ENCODE measurements at regions not wholly inside any gene's neighbourhood (a gene's known extent, or its start where the extent isn't known, plus 50 kb on each side); places are given as distances from the start of the nearest gene placed in this dataset.

DNA sequence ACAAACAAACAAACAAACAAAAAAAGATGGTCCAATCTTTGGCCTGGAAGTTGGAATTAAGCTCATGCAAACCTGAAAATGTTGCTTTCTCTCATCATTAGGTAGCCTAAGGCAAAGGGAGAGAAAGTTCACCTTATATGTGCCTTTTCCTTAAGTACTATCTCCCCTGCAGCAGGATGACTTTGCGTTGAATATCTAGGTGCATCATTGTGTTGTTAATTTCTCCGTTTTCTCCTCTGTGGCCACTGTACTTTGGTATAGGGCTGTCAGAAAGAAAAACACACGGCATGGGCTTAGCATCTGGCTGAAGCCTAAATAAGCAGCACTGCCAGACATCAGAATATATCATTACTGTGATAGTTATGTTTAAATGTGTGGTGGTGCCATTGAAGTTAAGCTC is 345.5 kb downstream of the BCAT1 start:
- DNase-seq (ENCODE audit: low spot score), result no peak

DNA sequence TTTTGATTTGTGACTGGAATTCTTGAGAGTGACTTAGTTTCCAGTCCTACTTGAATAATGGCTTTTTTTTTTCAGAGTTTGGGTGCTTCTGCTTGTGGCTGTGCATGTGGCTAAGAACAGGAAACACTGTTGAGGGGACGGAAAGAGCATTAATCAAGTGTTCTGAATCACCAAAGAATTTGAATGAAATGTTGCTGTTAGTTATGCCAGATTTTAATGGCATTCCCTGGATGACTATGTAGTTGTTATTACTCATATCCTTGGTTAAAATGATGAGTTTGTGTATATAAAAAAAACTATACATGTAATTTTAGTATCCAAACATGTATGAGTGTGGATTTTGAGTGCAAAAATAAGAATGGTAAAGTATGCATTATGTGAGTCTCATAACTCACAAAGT is 347.9 kb downstream of the BCAT1 start:
- DNase-seq (ENCODE audit: low spot score), result peak; percentile 72

DNA sequence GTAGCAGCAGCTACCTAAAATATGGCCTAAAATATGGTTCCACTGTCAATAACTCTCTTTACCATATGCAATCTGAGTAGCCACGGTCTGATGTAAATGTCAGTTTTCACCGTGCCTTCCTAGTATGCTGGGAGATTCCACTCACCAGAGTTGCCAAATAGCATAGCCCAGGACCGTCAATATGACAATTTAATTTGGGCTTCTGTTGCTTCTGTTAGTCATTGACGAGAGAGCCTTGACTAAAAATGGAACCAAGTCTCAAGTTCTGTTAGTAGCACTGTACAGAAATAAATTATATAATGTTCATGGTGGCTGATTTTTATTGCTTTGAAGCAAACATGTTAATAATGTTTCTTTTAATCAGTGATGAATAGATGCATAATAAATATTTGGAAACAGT is 348.4 kb downstream of the BCAT1 start:
- DNase-seq (ENCODE audit: low spot score), result peak; percentile 47

DNA sequence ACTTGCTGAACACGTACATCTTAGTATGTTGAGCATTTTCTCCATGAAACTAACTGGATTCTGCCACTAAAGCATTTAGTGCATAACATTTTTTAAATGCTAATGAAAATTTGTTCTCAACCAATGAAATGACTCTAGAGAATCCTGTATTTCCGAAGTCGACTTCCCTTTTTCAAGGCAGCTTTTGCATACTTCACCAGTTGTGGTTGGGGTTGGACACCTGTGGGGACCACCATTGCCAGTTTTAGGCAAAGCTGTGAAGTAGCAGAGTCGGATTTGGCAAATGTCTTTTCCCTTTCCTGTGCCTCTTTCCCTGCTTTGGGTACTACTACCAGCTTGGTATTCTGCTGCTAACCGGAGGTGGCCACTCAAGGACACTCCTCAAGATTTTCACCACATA is 349.2 kb downstream of the BCAT1 start:
- DNase-seq (ENCODE audit: low spot score), result no peak

DNA sequence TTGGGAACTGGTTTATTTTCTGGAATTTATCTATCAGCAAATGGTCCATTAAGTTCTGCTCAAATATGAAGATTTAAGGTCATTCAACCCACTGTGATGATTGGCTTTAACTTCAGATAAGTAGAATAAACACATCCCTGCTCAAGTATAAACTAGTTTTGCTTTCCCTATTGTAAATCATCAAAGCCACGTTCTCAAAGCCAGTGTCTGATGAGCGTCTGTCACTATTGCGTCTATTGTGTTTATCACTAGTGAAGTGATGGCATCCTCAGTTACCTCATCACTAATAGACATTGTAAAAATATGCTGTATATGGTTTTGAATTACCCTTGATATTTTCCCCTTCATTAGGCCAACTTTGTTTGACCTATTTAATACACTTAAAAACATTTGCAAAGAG is 351.3 kb downstream of the BCAT1 start:
- DNase-seq (ENCODE audit: low spot score), result no peak

DNA sequence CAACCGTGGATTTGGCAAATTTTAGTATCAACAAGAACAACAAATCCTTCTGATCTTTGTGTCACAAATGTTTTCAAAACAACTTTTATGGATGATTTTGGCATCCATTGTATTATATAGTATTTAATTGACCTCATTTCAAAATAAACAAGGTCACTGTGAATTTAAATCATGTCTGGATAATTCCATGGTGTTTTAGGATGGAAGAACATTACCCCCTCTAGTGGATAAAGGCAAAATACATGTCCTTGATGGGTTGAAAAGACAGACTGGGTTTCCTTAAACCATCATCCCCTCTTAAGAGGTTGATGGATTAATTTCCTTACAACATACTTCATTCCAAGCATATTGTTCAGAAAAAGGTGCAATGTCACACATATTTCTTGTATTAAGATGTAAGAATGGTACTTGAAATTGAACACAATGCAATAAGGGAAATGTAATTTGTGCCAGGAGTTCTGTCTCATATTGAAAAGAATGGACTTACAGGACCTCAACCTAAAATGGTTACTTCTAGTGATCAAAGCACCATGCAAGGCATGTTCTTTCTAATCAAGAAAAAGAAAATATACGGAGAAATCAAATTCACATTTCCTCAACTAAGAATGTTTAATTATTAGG is 352.0 kb downstream of the BCAT1 start:
- peak; percentile 25 for DNase-seq (ENCODE audit: low spot score)

DNA sequence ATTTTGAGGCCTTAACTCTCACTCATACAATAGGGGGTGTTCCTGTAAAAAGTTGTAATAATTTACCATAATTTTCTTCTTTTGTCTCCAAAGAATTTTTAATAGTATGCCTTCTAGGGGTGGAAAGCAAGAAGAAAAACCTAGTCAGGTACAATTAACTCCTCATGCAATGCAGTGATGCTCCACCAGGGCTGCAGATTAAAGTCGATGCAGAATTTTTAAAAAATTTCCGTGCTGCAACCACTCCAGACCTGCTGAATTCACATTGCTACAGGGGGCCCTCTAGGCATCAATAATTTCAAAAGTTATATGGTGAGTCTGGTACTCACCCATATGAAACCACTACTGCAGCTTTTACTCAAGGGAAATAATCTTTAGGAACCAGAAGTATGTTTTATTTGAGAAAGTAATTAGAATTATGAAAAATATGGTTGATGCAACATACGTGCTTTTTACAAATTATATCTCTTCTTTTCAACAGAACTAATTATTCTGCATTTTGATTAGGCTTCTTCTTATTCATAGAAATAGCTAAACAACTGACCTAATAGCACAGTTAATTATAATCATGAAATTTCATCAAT is 353.2 kb downstream of the BCAT1 start:
- DNase-seq (ENCODE audit: low spot score), result no peak

DNA sequence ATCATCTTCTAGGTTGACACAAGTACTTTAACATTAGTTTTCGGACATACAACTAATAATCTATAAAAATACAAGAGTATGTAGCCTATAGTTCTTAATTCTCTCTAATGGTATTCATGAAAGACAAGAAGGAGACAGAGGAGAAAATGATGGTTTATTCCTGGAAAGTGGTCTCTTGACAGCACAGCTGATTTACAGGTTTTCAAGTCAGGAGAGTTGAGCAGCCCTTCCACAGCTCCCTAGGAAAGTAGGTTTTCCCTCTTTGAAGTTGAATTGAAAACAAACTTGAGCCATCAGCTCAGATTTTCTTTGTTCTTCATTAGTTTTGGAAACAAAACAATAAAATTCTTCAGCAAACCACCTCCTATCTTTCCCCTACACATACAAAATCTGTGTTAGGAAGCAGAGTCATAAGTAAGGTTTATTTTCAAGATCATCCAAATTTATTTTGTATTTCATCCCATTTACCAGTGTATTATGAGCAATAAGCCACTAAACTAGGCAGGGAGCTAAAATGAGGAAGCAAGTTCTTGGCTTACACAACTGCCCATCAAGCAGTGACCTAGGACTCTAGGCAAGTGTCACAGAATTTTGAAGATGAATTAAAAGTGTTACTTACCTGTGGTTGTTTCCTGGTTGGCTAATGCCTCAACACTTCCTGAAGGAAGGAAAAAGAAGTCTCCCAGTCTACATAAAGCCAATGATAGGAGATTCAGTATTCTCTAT is 357.0 kb downstream of the BCAT1 start:
- no peak for DNase-seq (ENCODE audit: low spot score)

DNA sequence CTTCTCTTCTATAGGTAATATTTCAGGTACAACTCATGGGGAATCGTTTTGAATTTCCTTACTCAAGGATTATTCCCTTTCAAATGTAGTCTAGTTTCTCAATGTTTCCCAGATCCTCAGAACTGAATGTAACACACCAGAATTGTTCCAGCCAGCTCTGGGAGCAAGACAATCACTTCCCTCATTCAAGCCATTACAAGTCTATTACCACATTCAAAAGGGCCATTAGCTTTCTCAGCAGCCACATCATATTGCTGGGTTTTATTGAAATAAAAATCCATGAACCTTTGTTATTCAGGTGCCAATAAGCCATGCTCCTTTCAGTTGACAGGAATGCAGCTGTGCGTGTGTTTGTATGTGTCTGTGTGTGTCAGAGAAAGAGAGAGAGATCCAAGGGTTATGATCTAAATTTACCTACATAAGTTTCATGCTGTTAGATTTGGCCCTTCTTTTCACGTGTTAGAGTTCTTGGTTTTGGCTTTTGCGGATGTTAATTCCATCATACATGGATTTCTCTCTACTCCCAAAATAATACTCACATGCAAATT is 357.7 kb downstream of the BCAT1 start:
- DNase-seq (ENCODE audit: low spot score), result no peak

DNA sequence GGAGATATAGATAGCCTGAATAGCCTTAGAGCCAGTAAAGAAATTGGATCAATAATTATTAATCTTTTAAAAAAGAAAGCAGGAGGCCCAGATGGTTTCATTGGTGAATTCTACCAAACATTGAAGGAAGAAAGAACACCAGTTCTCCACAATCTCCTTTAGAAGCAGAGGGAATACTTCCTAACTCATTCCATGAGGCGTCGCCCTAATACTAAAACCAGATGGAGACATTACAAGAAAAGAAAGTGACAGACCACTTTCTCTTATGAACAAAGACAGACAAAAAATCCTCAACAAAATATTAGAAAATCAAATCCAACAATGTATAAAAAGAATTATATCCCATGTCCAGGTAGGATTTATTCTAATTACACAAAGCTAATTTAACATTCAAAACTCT is 362.6 kb downstream of the BCAT1 start:
- DNase-seq (ENCODE audit: low spot score), result no peak

DNA sequence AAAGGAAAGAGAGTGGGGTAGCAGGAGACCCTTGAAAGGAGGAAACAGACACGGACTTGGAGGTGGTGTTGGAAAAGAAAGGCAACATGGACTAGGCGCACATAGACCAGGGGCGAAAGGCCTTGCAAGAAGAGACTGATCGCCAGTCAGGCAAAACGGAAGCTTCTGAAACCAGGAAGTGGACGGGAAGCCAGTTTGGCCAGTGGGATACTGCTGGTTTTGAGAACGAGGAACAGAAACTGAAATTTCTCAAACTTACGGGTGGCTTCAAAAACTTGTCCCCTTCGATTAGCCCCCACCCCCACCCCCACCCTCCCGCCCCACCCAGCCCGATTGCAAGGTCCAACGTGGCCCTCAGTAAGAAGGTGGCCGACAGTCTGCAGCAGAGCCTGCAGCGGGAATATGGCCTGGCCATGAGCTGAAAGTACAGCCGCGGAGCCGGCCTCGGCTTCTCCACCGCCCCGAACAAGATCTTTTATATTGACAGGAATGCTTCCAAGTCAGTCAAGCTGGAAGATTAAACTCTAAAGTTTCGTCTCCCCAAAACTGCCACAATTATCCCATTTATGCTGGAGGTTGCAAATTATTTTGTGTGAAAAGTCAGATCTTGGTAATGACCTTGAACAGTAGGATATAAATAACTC is 364.7 kb downstream of the BCAT1 start:
- DNase-seq (ENCODE audit: low spot score), result no peak

DNA sequence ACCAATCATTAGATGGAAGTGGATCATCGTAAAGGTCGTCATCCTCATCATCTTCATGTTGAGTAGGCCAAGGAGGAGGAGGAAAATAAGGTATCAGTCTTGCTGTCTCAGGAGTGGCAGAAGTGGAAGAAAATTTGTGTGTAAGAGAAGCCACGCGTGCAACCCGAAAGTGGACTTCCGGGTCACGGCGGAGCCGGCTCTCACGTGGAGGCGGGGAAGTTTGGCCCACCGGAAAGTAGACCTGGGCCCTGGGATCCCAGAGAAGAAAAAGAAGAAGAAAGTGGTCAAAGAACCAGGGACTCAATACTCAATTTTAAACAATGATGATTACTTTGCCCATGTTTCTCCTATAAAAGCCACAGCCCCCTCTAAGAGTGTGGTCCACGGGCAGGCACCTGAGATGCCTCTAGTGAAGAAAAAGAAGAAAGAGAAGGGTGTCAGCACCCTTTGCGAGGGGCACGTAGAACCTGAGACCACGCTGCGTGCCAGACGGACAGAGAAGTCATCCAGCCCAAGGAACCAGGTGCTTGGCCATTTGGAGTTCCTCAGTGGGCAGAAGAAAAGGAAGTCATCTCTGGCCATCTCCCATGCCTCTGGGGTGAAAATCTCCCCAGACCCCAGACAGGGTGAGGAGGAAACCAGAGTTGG is 365.8 kb downstream of the BCAT1 start:
- DNase-seq (ENCODE audit: low spot score), result no peak

DNA sequence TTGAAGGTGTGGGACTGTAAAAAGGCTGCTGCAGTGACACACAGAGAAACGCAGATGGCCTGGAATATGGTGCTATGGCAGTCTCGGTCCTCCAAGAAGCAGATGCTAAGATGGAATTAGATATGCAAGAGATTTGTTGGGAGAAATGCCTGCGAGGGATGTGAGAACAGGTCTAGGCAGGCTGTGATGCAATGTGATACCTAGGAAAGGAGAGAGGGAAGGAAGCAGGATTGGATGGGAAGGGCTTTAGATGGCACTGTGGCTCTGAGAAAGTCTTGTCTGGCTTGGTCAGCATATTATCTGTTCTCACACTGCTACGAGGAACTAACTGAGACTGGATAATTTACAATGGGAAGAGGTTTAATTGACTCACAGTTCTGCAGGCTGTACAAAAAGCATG is 374.4 kb downstream of the BCAT1 start:
- no peak for DNase-seq (ENCODE audit: low spot score)

DNA sequence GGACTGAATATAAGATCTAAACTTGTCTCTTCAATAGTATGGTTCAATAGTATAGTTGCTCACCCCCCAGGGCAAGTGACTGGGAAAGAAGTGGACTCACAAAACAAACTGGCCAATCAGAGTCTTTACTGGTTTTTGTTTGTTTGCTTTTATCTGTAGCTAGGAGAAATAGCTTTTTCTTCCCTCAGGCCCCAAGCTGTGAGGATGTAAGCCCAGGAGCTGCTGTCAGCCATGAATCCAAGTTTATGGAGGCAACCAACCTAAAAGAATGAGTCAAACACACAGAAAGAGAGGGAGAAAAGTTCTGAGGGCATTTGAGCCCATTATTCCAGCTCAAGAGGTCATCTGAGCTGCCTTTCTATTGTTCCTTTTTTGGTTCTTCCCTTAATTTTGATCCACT is 375.3 kb downstream of the BCAT1 start:
- no peak for DNase-seq (ENCODE audit: low spot score)

DNA sequence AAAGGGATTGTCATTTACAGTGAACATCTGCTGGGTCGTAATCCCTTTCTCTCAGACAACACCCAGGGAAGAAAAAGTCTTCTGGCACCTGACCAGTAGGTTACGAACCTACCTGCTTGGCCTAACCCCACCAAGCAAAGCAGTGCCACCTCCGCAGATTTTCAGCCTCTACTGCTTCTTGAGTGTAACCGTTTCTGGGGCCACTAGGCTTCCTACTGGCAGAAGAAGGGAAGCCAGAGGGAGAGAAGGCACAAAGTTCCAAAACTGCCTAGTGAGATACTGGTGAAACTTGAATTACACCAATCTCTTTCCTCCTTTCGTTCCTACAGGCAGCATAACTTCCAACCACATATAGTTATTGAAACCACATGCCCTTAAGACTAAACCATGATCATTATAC is 383.6 kb downstream of the BCAT1 start:
- DNase-seq (ENCODE audit: low spot score), result no peak

DNA sequence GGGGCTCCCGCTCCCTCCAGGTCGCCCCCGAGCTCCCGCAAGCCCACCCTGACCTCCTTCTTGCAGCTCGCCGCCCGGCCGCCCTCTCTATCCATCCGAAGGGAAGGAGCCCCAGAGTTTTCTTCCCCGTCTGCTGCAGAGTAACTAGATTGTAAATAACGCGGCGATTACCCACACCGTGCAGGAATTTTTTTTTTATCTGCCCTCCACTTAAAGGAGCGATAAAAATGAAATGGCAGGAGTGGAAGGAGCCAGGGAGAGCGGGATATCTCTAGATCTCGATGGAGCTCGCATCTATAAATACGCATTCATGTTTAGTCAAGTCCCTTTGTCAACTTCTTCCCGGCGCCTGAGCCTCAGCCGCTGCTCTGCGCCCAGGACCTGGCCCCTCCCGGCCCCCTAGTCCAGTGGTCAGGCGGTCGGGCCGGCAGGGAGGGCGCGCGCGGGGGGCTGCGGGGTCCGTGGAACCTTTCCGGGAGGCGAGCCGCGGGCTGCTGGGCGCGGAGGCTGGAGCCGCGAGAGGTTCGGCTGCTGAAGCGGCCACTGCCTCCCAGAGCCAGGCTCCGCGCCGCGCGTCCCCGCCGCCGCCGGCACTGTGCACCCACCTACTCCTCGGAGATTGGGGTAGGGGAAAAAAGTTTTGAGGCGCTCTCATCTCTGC is 386.0 kb downstream of the BCAT1 start:
- no peak for DNase-seq (ENCODE audit: low spot score)

DNA sequence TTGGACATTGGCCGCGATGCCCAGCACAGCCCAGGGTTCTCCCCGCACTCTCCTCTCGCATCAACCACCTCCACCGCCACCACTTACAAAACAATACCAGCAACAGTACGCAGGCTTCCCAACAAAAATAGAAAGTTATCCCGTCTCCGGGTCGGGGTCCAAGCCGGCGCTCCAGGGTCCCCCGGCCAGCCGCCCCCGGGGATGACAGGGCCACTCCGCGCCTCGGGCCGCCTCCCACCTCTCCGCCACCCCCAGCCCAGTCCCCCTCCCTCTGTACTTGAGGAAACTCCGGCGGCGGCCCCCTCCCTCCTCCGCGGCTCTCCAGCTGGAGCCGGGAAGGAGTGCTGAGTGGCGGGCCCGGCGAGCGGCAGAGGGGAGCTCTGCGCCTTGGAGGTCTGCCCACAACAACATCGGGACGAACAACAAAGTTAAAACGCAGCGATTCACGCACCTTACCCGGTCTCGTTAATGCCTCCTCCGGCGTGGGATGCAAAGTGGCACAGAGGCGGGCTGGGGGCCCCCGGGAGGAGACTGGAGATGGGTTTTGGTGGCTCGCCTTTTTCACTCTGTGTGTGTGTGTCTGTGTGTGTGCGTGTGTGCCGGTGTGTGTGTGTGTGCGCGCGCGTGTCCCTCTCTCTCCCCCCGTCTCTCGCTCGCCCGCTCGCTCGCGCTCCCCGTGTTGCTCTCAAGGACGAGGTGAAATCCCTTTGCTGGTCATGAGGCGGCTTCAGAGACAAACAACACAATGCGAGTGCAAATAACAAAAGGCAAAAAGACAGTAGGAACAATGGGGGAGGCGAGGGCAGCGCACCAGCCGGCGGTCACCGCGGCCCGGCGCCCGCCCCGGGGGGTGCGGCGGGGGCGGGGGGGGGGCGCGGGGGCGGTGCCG is 386.8 kb downstream of the BCAT1 start:
- peak; percentile 11 for DNase-seq (ENCODE audit: low spot score)

DNA sequence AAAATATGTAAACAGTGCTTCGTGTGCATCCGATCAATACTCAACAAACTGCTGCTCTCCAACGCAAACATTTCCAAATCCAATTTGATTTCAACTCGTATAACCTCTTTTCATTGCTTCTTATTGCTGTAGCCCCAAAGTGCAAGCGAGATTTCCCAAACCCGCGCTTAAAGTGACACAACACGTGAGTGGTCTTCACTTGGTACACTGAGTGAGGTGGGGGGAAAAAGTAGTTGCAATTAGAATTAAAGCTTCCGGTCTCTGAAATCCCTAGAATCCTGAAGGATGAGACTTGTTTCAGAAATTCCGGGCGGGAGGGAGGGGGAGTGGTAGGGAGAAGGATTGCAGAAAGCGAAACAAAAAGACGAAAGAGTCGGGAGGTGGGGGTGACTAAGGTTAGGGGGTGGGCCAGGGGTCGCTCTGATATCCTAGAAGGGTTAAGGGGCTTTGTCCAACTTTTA is 387.5 kb downstream of the BCAT1 start:
- no peak for DNase-seq (ENCODE audit: low spot score)

DNA sequence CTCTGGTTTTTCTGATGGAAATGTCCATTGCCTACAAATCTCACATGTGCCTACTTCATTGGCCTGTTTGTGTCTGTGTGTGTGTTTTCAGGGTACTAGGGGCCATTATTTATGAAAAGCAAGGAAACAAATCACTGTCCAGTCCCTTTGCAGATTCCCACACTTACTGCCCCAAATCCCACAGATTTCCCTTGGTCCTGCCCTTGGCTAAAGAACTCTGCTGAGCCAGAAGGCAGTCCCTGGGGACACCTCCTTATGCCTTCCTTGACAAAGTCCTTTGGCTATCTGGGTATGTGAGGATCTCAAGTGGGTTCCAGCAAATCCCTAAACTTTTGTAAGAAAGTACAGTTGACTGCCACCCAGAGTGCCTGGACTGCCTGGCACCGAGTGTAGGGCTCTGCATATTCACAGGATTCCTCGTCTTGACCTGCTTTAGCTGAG is 388.1 kb downstream of the BCAT1 start:
- no peak for DNase-seq (ENCODE audit: low spot score)

DNA sequence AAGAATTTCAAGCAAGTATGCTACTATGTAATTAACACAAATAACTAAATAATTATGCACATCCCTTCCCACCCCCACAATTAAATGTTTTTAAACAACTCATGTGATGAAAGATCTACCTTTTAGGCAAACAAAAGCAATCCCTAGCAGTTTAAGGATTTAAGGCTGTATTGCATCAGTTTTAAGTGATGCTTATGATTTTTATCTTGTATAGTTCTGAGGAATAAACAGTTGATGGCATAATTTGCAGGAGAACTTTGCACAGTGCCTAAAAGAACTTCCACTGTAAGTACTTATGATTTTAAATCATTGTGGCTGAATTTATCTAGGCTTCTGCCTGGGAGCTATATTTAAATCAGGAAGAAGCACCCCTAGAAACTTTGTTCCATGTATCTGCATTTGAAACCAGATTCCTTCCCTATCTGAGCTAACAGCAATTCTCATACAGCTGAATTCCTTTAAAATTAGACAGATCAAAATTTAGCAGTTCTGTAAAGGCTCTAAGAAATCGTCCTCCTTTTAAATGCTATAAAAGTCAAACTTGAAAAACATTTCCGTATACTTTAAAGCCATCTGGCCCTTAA is 388.6 kb downstream of the BCAT1 start:
- no peak for DNase-seq (ENCODE audit: low spot score)

All from activated CD4-positive, alpha-beta T cell treated with anti-CD3 and anti-CD28 coated beads, Interleukin-2, Interleukin-4, amounts not matched to agents 100 ng/mL and 50 ng/mL, durations not matched to agents 16 hours and 8 hours (primary cell).